Lung (tissue), 11 donors: ENCODE measurements at regions not wholly inside any gene's neighbourhood (a gene's known extent, or its start where the extent isn't known, plus 50 kb on each side); places are given as distances from the start of the nearest gene placed in this dataset.

Experiments used
- ATAC-seq: fragments of 200-7000 bp; cut with Tn5 transposase; one replicate; pipeline ENCODE4 v1.9.1; 2020; ENCODE audit warnings: moderate number of reproducible peaks; ENCODE audit not compliant: insufficient read depth, low FRiP score
- DNase-seq, 3 donors: peaks; one replicate each; pipeline ENCODE4 v3.0.0-alpha.2; 2013 to 2017
- H3K27ac ChIP-seq, 2 donors: one replicate each; pipeline ENCODE4 v1.5.1; 2013; ENCODE audit warnings: mild to moderate bottlenecking in 2 of 2, moderate library complexity in 2 of 2, control low read depth in 1 of 2, inconsistent platforms in 1 of 2, low read depth in 1 of 2, low read length in 1 of 2
- H3K27me3 ChIP-seq, 3 donors: one replicate each; pipeline ENCODE4 v1.5.1; 2013; ENCODE audit warnings: low read length in 2 of 3; ENCODE audit not compliant: control insufficient read depth in 3 of 3, insufficient read depth in 3 of 3
- H3K36me3 ChIP-seq, 4 donors: one replicate each; pipeline ENCODE4 v1.5.1; 2013; ENCODE audit warnings: low read length in 4 of 4, mild to moderate bottlenecking in 1 of 4, moderate library complexity in 1 of 4; ENCODE audit not compliant: control insufficient read depth in 4 of 4, insufficient read depth in 4 of 4
- H3K4me1 ChIP-seq, 5 donors: one replicate each; pipeline ENCODE4 v1.5.1; 2013; ENCODE audit warnings: low read length in 5 of 5, mild to moderate bottlenecking in 2 of 5, moderate library complexity in 1 of 5; ENCODE audit not compliant: control insufficient read depth in 5 of 5, insufficient read depth in 5 of 5
- H3K4me3 ChIP-seq: one replicate; pipeline ENCODE4 v1.5.1; 2013; ENCODE audit warnings: mild to moderate bottlenecking, control low read depth, moderate library complexity
- H3K9ac ChIP-seq, 2 donors: one replicate each; pipeline ENCODE4 v1.5.1; 2013; ENCODE audit warnings: low read length in 2 of 2, control low read depth in 1 of 2; ENCODE audit not compliant: insufficient read depth in 1 of 2
- H3K9me3 ChIP-seq, 4 donors: one replicate each; pipeline ENCODE4 v1.5.1; 2013; ENCODE audit warnings: low read length in 3 of 4, mild to moderate bottlenecking in 1 of 4, moderate library complexity in 1 of 4; ENCODE audit not compliant: control insufficient read depth in 4 of 4, insufficient read depth in 3 of 4
- WGBS, 2 donors: extraction: QIAGEN DNeasy Blood & Tissue Kit; methylation state at CpG; one replicate each; pipeline ENCODE4 v1.1.7; 2013; 5-methylcytosine and 5-hydroxymethylcytosine counted together
- TF ChIP-seq, protein P1 (sequence below): IDR thresholded peaks from 2 replicates; pipeline ENCODE4 v1.5.1; 2012; ENCODE audit warnings: mild to moderate bottlenecking; ENCODE audit errors: control extremely low read depth, extremely low read depth
- donor health status: control.
- donor health status: control.
- donor health status: Bipolar disorder and iron deficiency.
- donor health status: healthy.
- donor health status: DM: yes; HTN: yes; CAD: no.

DNA sequence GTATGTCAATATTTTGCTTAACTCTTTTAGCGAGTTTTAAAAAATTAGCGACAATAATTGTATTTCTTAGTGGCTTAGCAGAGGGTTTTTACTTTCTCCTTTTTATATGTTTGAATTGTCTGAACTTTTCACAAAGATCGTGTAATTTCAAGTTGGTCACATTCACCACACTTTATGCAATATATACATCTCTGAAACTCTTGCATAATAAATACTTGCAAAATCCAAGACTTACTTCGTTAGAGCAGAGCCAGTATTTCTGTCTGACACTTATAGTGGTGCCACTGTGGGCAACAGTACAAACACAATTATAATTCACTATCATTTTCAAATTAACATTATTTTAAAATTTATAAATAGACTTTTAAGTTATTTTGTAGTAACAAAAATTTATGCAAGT, 62.0 kb downstream of the SUCNR1 start:
- Histone ChIP-seq H3K4me1 (no peaks in the 10 kb centered on the region), H3K9ac (no peak overlapping the region), H3K4me3 (no peak overlapping the region), H3K9me3 (no peaks in the 10 kb centered on the region), H3K36me3 (no peaks in the 10 kb centered on the region), H3K27me3 (no peaks in the 10 kb centered on the region), H3K27ac (no peak overlapping the region)
- no peak for ATAC-seq
- DNase-seq = peak in 1 of 3 donors; percentile 29
- 50 to 70% methylated on average over 4 of the region's 4 CpGs for WGBS, 2 donors
- TF ChIP-seq, protein P1, sequence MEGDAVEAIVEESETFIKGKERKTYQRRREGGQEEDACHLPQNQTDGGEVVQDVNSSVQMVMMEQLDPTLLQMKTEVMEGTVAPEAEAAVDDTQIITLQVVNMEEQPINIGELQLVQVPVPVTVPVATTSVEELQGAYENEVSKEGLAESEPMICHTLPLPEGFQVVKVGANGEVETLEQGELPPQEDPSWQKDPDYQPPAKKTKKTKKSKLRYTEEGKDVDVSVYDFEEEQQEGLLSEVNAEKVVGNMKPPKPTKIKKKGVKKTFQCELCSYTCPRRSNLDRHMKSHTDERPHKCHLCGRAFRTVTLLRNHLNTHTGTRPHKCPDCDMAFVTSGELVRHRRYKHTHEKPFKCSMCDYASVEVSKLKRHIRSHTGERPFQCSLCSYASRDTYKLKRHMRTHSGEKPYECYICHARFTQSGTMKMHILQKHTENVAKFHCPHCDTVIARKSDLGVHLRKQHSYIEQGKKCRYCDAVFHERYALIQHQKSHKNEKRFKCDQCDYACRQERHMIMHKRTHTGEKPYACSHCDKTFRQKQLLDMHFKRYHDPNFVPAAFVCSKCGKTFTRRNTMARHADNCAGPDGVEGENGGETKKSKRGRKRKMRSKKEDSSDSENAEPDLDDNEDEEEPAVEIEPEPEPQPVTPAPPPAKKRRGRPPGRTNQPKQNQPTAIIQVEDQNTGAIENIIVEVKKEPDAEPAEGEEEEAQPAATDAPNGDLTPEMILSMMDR = no peak

- Histone ChIP-seq H3K27me3 (no peaks in the 10 kb centered on the region), H3K36me3 (no peaks in the 10 kb centered on the region), H3K9ac (no peak overlapping the region), H3K27ac (no peak overlapping the region), H3K4me1 (peaks cover 0 to 4% (median 0%) of the 10 kb centered on the region in 5 donors), H3K9me3 (no peaks in the 10 kb centered on the region), H3K4me3 (no peak overlapping the region)
- peak in 2 of 3 donors; percentile 18 to 34 for DNase-seq
- no peak for ATAC-seq
- TF ChIP-seq, protein P1 = no peak
- 90 to 96% methylated on average over 2 of the region's 2 CpGs for WGBS, 2 donors
These were observed 67.0 kb downstream of the SUCNR1 start for GRCh38 chr3:151940481-151940880.

GRCh38 chr3:151943539-151943938, 70.1 kb downstream of the SUCNR1 start:
- DNase-seq = no peak
- no peak for ATAC-seq
- Histone ChIP-seq H3K27me3 (no peaks in the 10 kb centered on the region), H3K4me1 (peaks cover 0 to 4% (median 0%) of the 10 kb centered on the region in 5 donors), H3K27ac (no peak overlapping the region), H3K4me3 (no peak overlapping the region), H3K9me3 (no peaks in the 10 kb centered on the region), H3K36me3 (no peaks in the 10 kb centered on the region), H3K9ac (no peak overlapping the region)
- WGBS, 2 donors = 76 to 80% methylated on average over 1 of the region's 1 CpG
- TF ChIP-seq, protein P1 = no peak

- Histone ChIP-seq H3K9me3 (no peaks in the 10 kb centered on the region), H3K9ac (no peak overlapping the region), H3K4me3 (no peak overlapping the region), H3K27ac (no peak overlapping the region), H3K36me3 (no peaks in the 10 kb centered on the region), H3K4me1 (peaks cover 0 to 4% (median 0%) of the 10 kb centered on the region in 5 donors), H3K27me3 (no peaks in the 10 kb centered on the region)
- DNase-seq = no peak
- no peak for ATAC-seq
- TF ChIP-seq, protein P1 = no peak
These were observed 70.9 kb downstream of the SUCNR1 start for GRCh38 chr3:151944356-151944755.
